ENCODE measurements at regions not wholly inside any gene's neighbourhood (a gene's known extent, or its start where the extent isn't known, plus 50 kb on each side); places are given as distances from the start of the nearest gene placed in this dataset.

- Histone ChIP-seq H3K4me3 (replicated peaks in 1 of 3) (no peak overlapping the region), H3K27me3 (no peaks in the 10 kb centered on the region), H3K27ac (no peak overlapping the region), H3K9me3 (no peaks in the 10 kb centered on the region), H3K4me1 (no peaks in the 10 kb centered on the region), H3K36me3 (no peaks in the 10 kb centered on the region)
- intact Hi-C loops (cut with DNase I) = no loop called here
- WGBS, 2 donors = 62 to 65% methylated on average over 4 of the region's 4 CpGs
- no peak for DNase-seq
- TF ChIP-seq CTCF (IDR thresholded peaks at IDR 0.05) = no peak
- no peak for TF ChIP-seq POLR2A (IDR thresholded peaks at IDR 0.05)
These were observed 156.6 kb upstream of the LHCGR start for GRCh38 chr2:48912110-48912509.

GRCh38 chr2:48910961-48911360 is 155.4 kb upstream of the LHCGR start:
- H3K9me3 ChIP-seq = no peaks in the 10 kb centered on the region
- no peak for TF ChIP-seq CTCF (IDR thresholded peaks at IDR 0.05)
- TF ChIP-seq POLR2A (IDR thresholded peaks at IDR 0.05) = no peak

GRCh38 chr2:48906633-48907032 is 151.1 kb upstream of the LHCGR start:
- H3K4me1 ChIP-seq = no peaks in the 10 kb centered on the region
- WGBS, 2 donors = 73 to 76% methylated on average over 3 of the region's 3 CpGs
- no peak for DNase-seq
- no peaks in the 10 kb centered on the region for H3K27me3 ChIP-seq
- intact Hi-C loops (cut with DNase I) = no loop called here
- H3K36me3 ChIP-seq = no peaks in the 10 kb centered on the region
- H3K4me3 ChIP-seq (replicated peaks in 1 of 3) = no peak overlapping the region
- no peak for TF ChIP-seq CTCF (IDR thresholded peaks at IDR 0.05)
- TF ChIP-seq POLR2A (IDR thresholded peaks at IDR 0.05) = no peak
- no peaks in the 10 kb centered on the region for H3K9me3 ChIP-seq
- H3K27ac ChIP-seq = no peak overlapping the region

More at GRCh38 chr2:48910961-48911360, 155.4 kb upstream of the LHCGR start:
- Histone ChIP-seq H3K27me3 (no peaks in the 10 kb centered on the region), H3K27ac (no peak overlapping the region), H3K4me3 (replicated peaks in 1 of 3) (no peak overlapping the region), H3K36me3 (no peaks in the 10 kb centered on the region), H3K4me1 (no peaks in the 10 kb centered on the region)
- no peak for DNase-seq
- intact Hi-C loops (cut with DNase I) = no loop called here

GRCh38 chr2:48905696-48906095 is 150.2 kb upstream of the LHCGR start:
- Histone ChIP-seq H3K27ac (no peak overlapping the region), H3K4me1 (no peaks in the 10 kb centered on the region), H3K36me3 (no peaks in the 10 kb centered on the region), H3K4me3 (replicated peaks in 1 of 3) (no peak overlapping the region), H3K27me3 (no peaks in the 10 kb centered on the region), H3K9me3 (no peaks in the 10 kb centered on the region)
- intact Hi-C loops (cut with DNase I) = no loop called here
- no peak for DNase-seq
- WGBS, 2 donors = 86 to 94% methylated on average over 10 of the region's 10 CpGs
- TF ChIP-seq POLR2A (IDR thresholded peaks at IDR 0.05) (no peak), CTCF (IDR thresholded peaks at IDR 0.05) (no peak)

- no peaks in the 10 kb centered on the region for H3K36me3 ChIP-seq
- H3K27me3 ChIP-seq = no peaks in the 10 kb centered on the region
- H3K9me3 ChIP-seq = no peaks in the 10 kb centered on the region
- no peaks in the 10 kb centered on the region for H3K4me1 ChIP-seq
- intact Hi-C loops (cut with DNase I) = no loop called here
- H3K4me3 ChIP-seq (replicated peaks in 1 of 3) = no peak overlapping the region
- 89% methylated on average over 5 of the region's 5 CpGs for WGBS, 2 donors
- TF ChIP-seq CTCF (IDR thresholded peaks at IDR 0.05) (no peak), POLR2A (IDR thresholded peaks at IDR 0.05) (no peak)
- DNase-seq = no peak
- H3K27ac ChIP-seq = no peak overlapping the region
These were observed 147.0 kb upstream of the LHCGR start for GRCh38 chr2:48902521-48902920.

Data from thyroid gland (tissue), 4 donors.